ENCODE measurements at regions not wholly inside any gene's neighbourhood (a gene's known extent, or its start where the extent isn't known, plus 50 kb on each side); places are given as distances from the start of the nearest gene placed in this dataset.

DNA sequence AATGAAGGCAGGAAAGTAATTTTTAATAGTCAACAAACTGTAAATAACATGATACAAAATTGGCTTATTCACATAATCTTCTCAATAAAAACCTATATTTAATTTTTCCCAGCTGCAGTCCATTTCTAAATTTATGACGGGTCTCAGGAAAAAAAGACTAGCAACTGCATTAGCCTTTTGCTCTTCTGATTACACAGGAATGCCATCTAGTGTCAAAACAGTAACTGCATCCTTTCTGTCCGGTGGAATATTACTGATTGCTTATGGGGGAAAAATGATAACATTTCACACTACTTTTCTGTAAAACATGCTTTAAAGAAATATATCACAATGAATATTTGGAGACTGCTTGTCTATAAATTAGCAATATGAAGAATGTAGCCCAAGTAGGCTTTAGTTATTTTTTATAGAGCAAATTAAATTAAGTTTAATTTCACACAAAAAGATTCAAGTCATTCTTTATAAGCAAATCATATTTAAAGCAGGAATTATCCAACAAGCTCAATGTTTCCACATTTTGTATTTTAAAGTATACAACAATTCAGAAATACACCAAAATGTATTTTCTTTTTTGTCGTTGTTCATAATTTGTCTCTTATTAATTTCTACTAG, 534.7 kb downstream of the CDH10 start:
- peak in 2 of 3 experiments; percentile 17 to 23 for TF ChIP-seq CTCF (IDR thresholded peaks at IDR 0.05)
- TF ChIP-seq POLR2A (IDR thresholded peaks at IDR 0.05): no peak
